ENCODE measurements at regions not wholly inside any gene's neighbourhood (a gene's known extent, or its start where the extent isn't known, plus 50 kb on each side); places are given as distances from the start of the nearest gene placed in this dataset.

GRCh38 chr11:69905611-69906452 is 86.6 kb upstream of the FGF3 start:
- DNase-seq, result no peak

DNA sequence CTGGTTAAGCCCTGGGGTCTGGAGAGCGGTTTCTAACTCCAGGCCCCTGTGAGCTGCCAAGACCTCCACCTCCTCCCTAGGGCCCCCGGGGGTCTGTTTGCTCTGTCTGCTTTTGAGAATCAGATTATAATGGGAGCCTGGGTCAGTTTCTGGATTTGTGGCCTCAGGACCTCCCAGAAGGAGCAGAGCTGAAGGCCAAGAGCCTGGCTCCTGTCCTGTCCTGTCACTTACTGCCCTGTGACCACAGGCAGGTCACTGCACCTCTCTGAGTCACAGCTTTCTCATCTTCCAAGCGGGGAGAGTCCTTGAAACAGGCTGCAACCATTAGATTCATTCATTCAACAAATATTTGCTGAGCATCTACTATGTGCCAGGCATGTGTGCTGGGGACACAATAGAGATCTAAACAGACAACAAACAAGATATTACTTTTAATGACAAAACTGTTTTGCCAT is 87.3 kb upstream of the FGF3 start:
- no peak for DNase-seq

DNA sequence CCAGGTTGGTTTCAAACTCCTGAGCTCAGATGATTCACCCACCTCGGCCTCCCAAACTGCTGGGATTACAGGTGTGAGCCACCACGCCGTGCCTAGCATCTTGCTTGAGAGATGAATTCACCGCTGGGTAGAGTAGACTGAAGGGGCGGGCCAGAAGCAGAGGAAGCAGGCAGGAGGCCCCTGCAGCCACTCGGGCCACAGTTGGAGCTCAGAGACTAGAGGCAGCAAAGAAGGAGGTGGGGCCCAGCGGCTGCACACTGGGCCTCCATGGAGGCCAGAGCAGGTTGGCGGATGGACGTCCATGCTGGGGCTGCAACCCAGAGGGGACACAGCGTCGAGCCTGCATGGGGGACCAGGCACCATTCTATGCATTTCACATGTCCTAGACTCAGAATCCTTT is 88.4 kb upstream of the FGF3 start:
- DNase-seq, result no peak

DNA sequence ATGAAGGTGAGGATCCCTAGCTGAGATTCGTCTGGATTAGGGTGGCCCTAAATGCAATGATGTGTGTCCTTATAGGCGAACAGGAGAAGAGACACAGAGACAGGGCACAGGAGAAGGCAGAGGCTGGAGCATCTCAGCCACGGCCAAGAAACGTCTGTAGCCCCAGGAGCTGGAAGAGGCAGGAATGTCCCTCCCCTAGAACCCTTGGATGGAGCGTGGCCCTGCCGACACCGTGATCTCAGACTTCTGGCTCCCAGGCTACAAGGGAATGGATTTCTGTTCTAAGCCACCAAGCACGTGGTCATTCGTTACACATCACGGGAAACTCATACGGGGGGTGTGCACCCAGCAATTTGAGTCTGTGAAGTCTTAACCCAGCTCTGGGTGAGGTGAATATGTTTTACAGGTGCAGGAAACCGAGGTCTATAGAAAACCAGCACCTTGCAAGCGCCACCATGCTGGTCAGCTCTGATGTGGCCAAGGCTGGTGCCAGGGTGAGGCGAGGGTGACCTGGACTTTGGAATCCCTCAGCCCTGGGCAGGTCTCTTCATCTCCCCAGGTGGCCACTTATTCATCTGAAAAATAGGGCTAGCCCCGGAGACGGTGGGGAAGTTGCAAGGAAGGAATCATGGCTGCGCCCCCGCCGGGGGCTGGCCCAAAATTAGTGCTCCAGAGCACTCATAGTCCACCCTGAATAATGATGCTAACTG is 89.5 kb upstream of the FGF3 start:
- DNase-seq, result no peak

GRCh38 chr11:69909561-69910518 is 90.6 kb upstream of the FGF3 start:
- DNase-seq, result peak; percentile 28

GRCh38 chr11:69910519-69911309 is 91.5 kb upstream of the FGF3 start:
- DNase-seq, result no peak

- DNase-seq, result no peak
Observed at GRCh38 chr11:69911310-69912160, 92.3 kb upstream of the FGF3 start.

- DNase-seq, result peak; percentile 10
Observed at GRCh38 chr11:69912161-69912910, 93.1 kb upstream of the FGF3 start.

- no peak for DNase-seq
Observed at GRCh38 chr11:69912911-69913451, 93.8 kb upstream of the FGF3 start.

GRCh38 chr11:69913591-69914285 is 94.5 kb upstream of the FGF3 start:
- no peak for DNase-seq

DNA sequence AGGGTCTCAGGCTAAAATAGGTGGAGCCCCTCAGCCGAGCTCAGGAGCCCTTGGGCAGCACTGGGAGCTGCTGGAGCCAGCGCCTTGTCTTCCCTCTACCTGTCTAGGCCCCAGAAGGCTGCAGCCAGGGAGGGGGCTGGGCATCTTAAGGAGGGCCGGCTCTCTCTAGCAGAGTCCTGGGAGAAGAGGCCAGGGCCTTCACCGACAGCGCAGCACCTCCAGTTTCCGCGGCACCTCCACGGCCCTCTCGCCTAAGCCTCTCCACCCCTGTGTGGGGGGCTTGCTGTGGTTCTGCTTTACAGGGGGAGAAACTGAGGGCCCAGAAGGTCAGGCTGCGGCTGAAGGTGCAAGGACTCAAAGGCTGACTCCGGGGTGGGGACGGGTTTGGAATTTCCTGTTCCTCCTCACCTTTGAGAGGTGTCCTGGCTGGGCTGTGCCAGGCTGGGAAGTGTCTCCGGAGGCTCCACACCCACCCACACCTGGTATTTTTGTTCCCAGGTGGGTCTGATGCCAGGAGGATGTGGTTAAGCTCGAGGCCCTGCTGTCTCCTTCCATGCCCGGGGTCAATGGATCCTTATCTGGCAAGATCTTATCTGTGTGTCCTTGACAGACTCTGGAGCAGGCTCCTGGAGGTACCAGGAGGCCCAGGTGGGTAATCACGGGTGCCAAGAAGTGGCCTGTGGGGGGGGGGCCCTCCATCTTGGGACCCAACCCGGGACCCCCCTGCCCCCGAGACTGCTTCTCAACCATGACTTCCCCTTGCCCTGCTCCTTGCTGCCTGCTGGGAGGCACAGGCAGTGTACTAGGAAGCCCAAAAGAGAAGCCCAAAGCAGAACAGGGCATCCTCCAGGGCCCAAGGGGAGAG is 95.3 kb upstream of the FGF3 start:
- no peak for DNase-seq

- no peak for DNase-seq
Observed at GRCh38 chr11:69915151-69915500, 95.9 kb upstream of the FGF3 start.

- DNase-seq, result peak; percentile 33
Observed at GRCh38 chr11:69915501-69916250, 96.5 kb upstream of the FGF3 start.

DNA sequence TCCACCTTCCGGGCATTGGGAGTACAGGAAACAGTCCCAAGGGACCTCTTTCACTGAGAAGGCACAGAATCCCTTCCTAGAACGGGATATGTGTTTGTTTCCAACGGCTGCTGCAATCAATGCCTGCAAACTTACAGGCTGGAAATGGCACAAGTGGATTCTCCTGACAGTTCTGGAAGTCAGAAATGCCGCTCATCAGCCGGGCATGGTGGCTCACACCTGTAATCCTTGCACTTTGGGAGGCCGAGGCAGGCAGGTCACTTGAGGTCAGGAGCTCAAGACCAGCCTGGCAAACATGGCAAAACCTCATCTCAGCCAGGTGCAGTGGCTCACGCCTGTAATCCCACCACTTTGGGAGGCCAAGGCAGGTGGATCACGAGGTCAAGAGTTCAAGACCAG is 97.0 kb upstream of the FGF3 start:
- DNase-seq, result peak; percentile 7

GRCh38 chr11:69916806-69917387 is 97.7 kb upstream of the FGF3 start:
- no peak for DNase-seq

DNA sequence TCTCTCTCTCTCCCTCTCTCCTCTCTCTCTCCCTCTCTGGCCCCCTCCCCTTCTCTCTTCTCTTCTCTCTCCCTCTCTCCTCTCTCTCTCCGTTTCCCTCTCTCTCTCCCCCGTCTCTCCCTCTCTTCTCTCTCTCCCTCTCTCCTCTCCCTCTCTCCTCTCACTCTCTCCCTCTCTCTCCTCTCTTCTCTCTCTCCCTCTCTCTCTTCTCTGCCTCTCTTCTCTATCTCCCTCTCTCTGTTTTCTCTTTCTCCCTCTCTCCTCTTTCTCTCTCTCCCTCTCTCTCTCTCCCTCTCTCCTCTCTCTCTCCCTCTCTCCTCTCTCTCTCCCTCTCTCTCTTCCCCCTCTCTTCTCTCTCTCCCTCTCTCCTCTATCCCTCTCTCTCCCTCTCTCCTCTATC is 98.3 kb upstream of the FGF3 start:
- no peak for DNase-seq

GRCh38 chr11:69918231-69918937 is 99.2 kb upstream of the FGF3 start:
- no peak for DNase-seq

Measured in activated T-cell treated with anti-CD3 and anti-CD28 coated beads, Interleukin-2, amount 50 U/mL, for 1 hour (primary cell).